IMR-90 (cell line): ENCODE measurements at regions not wholly inside any gene's neighbourhood (a gene's known extent, or its start where the extent isn't known, plus 50 kb on each side); places are given as distances from the start of the nearest gene placed in this dataset.

Experiments used
- ATAC-seq: fragments of 200-7000 bp; cut with Tn5 transposase; 2 replicates; pipeline ENCODE4 v1.9.1; 2020; ENCODE audit warnings: low read depth, mild to moderate bottlenecking, moderate library complexity
- BruUV-seq: library from RNA; stranded (reverse); fragments of 400-500 nt; replicated peaks from 2 replicates; lab custom pipeline; 2021; lab: Mats Ljungman, UMichigan
- CTCF ChIA-PET: fragments of 300-600 bp; formaldehyde crosslinking; extraction: SDS; loops from one replicate; lab custom pipeline; 2021; ENCODE audit warnings: antibody characterized with exemption; lab: Yijun Ruan, JAX
- POLR2A ChIA-PET: fragments of 300-600 bp; sonication (Branson Sonifier 250); formaldehyde crosslinking; loops from one replicate; lab custom pipeline; 2022; ENCODE audit warnings: antibody characterized with exemption; ENCODE audit not compliant: unreplicated experiment; lab: Charles Lee
- DNase-seq: peaks from one replicate; pipeline ENCODE4 v3.0.0; 2013
- H2AFZ ChIP-seq: replicated peaks from 2 replicates; pipeline ENCODE3; 2013; ENCODE audit warnings: low read length, mild to moderate bottlenecking; ENCODE audit not compliant: poor library complexity
- H2AK5ac ChIP-seq: 2 replicates; pipeline ENCODE4 v1.6.1; 2013; ENCODE audit warnings: low read depth, low read length, inconsistent platforms
- H2AK9ac ChIP-seq: replicated peaks from 2 replicates; pipeline ENCODE3; 2013; ENCODE audit warnings: mild to moderate bottlenecking, low read depth, low read length, moderate library complexity; ENCODE audit not compliant: poor library complexity
- H2BK120ac ChIP-seq: 2 replicates; pipeline ENCODE4 v1.6.1; 2013; ENCODE audit warnings: low read depth, low read length, inconsistent platforms
- H2BK15ac ChIP-seq: 3 replicates; pipeline ENCODE4 v1.6.1; 2013; ENCODE audit warnings: low read depth, low read length, inconsistent platforms
- H2BK20ac ChIP-seq: 2 replicates; pipeline ENCODE4 v1.6.1; 2013; ENCODE audit warnings: low read depth, mild to moderate bottlenecking, inconsistent platforms, low read length, moderate library complexity
- H2BK5ac ChIP-seq: 2 replicates; pipeline ENCODE4 v1.6.1; 2013; ENCODE audit warnings: mild to moderate bottlenecking, low read depth, low read length, inconsistent platforms; ENCODE audit not compliant: poor library complexity, severe bottlenecking
- H3K14ac ChIP-seq: replicated peaks from 2 replicates; pipeline ENCODE4 v1.6.1; 2013; ENCODE audit warnings: low read depth, low read length, inconsistent platforms
- H3K18ac ChIP-seq: 2 replicates; pipeline ENCODE4 v1.6.1; 2013; ENCODE audit warnings: low read depth, low read length, control low read depth
- H3K23ac ChIP-seq: 2 replicates; pipeline ENCODE4 v1.6.1; 2013; ENCODE audit warnings: low read depth, low read length, inconsistent platforms
- H3K27ac ChIP-seq: 2 replicates; pipeline ENCODE4 v1.5.1; 2013; ENCODE audit warnings: mild to moderate bottlenecking, control low read depth, low read length; ENCODE audit not compliant: insufficient read depth
- H3K27me3 ChIP-seq: 2 replicates; pipeline ENCODE4 v1.6.1; 2013; ENCODE audit warnings: low read length; ENCODE audit not compliant: control insufficient read depth, insufficient read depth
- H3K36me3 ChIP-seq: 2 replicates; pipeline ENCODE4 v1.6.1; 2013; ENCODE audit warnings: low read length, mixed read lengths; ENCODE audit not compliant: control insufficient read depth, insufficient read depth
- H3K4ac ChIP-seq: 2 replicates; pipeline ENCODE4 v1.6.1; 2013; ENCODE audit warnings: low read depth, low read length, inconsistent platforms
- H3K4me1 ChIP-seq: 2 replicates; pipeline ENCODE4 v1.6.1; 2013; ENCODE audit warnings: low read length, mixed read lengths; ENCODE audit not compliant: control insufficient read depth, insufficient read depth
- H3K4me2 ChIP-seq: 2 replicates; pipeline ENCODE4 v1.6.1; 2013; ENCODE audit warnings: low read depth, mild to moderate bottlenecking, control low read depth, low read length, moderate library complexity
- H3K4me3 ChIP-seq: 2 replicates; pipeline ENCODE4 v1.5.1; 2013; ENCODE audit warnings: low read depth, mild to moderate bottlenecking, control low read depth, low read length, moderate library complexity; ENCODE audit not compliant: insufficient read depth
- H3K56ac ChIP-seq: 2 replicates; pipeline ENCODE4 v1.6.1; 2013; ENCODE audit warnings: low read length, inconsistent platforms; ENCODE audit not compliant: insufficient read depth; ENCODE audit errors: extremely low read depth
- H3K79me1 ChIP-seq, 2 experiments: 2 replicates each; pipeline ENCODE4 v1.6.1; 2013; ENCODE audit warnings: low read length in 2 of 2, inconsistent platforms in 1 of 2, low read depth in 1 of 2
- H3K9ac ChIP-seq: 2 replicates; pipeline ENCODE4 v1.6.1; 2013; ENCODE audit warnings: low read depth, low read length, control low read depth
- H3K9me1 ChIP-seq: 2 replicates; pipeline ENCODE4 v1.6.1; 2013; ENCODE audit warnings: low read length, inconsistent platforms; ENCODE audit not compliant: insufficient read depth
- H3K9me3 ChIP-seq: 2 replicates; pipeline ENCODE4 v1.6.1; 2013; ENCODE audit warnings: low read length; ENCODE audit not compliant: control insufficient read depth, insufficient read depth
- H4K20me1 ChIP-seq: 2 replicates; pipeline ENCODE4 v1.6.1; 2013; ENCODE audit warnings: low read length, inconsistent platforms; ENCODE audit not compliant: insufficient read depth
- H4K5ac ChIP-seq: 2 replicates; pipeline ENCODE4 v1.6.1; 2013; ENCODE audit warnings: mild to moderate bottlenecking, low read depth, low read length, control low read depth
- H4K8ac ChIP-seq, 2 experiments: 2 replicates each; pipeline ENCODE4 v1.6.1; 2013; ENCODE audit warnings: low read depth in 2 of 2, low read length in 2 of 2, control low read depth in 1 of 2, inconsistent platforms in 1 of 2
- H4K91ac ChIP-seq: 2 replicates; pipeline ENCODE4 v1.6.1; 2013; ENCODE audit warnings: low read depth, low read length, inconsistent platforms; ENCODE audit not compliant: insufficient read depth
- BHLHE40 ChIP-seq: fragments of 150-350 bp; IDR thresholded peaks from 2 replicates; pipeline ENCODE4 v1.6.1; 2016; ENCODE audit warnings: mild to moderate bottlenecking, low read depth, low read length
- FOS ChIP-seq: fragments of 150-350 bp; IDR thresholded peaks from 2 replicates; pipeline ENCODE4 v1.6.1; 2016; ENCODE audit warnings: low read depth, low read length
- NFE2L2 ChIP-seq: fragments of 150-350 bp; IDR thresholded peaks from 2 replicates; pipeline ENCODE4 v1.6.1; 2016; ENCODE audit warnings: low read depth, mild to moderate bottlenecking, low read length
- WGBS, 2 experiments: methylation state at CpG; one replicate each; pipeline versions ENCODE4 v1.1.5 to v1.1.7; 2013; ENCODE audit warnings: missing lambda C conversion rate in 2 of 2; ENCODE audit not compliant: insufficient read length in 1 of 2; ENCODE audit errors: extremely low coverage in 2 of 2; 5-methylcytosine and 5-hydroxymethylcytosine counted together
- dilution Hi-C: fragments of 300-500 bp; cut with HindIII; formaldehyde crosslinking; loops from one replicate; pipeline ENCODE4 v1.14.3; 2018; ENCODE audit warnings: low sequenced_read_pairs; ENCODE audit not compliant: unreplicated experiment
- in situ Hi-C: fragments of 300-500 bp; cut with MboI; formaldehyde crosslinking; loops from 3 replicates; pipeline ENCODE4 v1.14.3; 2019; ENCODE audit warnings: low sequenced_read_pairs, inconsistent platforms, mixed read lengths
- intact Hi-C: fragments of 100-400 bp; cut with micrococcal nuclease; formaldehyde crosslinking; loops from 2 replicates; pipeline ENCODE4 v1.10.0; 2022
- TF ChIP-seq, protein P1 (sequence below): conservative IDR thresholded peaks from 2 replicates; pipeline ENCODE4 v1.5.1; 2012; ENCODE audit warnings: mild to moderate bottlenecking, low read depth, low read length, improper control_type of control experiment

DNA sequence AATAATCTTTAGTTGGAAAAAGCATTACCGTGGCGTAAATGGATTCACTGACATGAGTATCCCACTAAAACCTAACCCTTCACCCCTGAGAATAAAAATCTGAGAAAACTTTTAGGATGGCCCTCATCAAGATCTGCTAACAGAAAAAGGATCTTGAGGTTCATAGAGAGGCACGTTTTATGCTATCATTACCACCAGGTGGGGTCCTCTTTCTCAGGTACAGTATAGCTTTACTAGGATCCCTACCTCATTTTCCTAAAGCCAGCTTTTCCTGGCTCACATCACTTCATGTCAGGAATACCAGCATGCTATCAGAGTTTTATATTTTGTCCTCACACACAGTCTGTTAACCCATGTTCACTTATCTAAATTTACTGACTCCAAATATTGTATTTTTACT lies 173.7 kb downstream of the POM121L12 start:
- Histone ChIP-seq H2AFZ (no peak overlapping the region), H4K20me1 (no peaks in the 10 kb centered on the region), H3K23ac (no peak overlapping the region), H2BK15ac (no peak overlapping the region), H3K9me1 (no peaks in the 10 kb centered on the region), H2AK5ac (no peak overlapping the region), H3K4ac (no peak overlapping the region), H3K56ac (no peak overlapping the region), H3K4me2 (no peak overlapping the region), H3K36me3 (no peaks in the 10 kb centered on the region), H3K4me1 (no peaks in the 10 kb centered on the region), H3K9ac (no peak overlapping the region), H2AK9ac (no peak overlapping the region), H3K27me3 (no peaks in the 10 kb centered on the region), H3K4me3 (no peak overlapping the region), H3K27ac (no peak overlapping the region), H2BK5ac (no peak overlapping the region), H3K18ac (no peak overlapping the region), H2BK20ac (no peak overlapping the region), H3K79me1 (no peaks in the 10 kb centered on the region), H4K8ac (no peak overlapping the region), H2BK120ac (no peak overlapping the region), H4K5ac (no peak overlapping the region), H3K14ac (no peak overlapping the region), H3K9me3 (peaks cover 9% of the 10 kb centered on the region), H4K91ac (no peak overlapping the region)
- POLR2A ChIA-PET, result no interaction called here
- TF ChIP-seq, protein P1, sequence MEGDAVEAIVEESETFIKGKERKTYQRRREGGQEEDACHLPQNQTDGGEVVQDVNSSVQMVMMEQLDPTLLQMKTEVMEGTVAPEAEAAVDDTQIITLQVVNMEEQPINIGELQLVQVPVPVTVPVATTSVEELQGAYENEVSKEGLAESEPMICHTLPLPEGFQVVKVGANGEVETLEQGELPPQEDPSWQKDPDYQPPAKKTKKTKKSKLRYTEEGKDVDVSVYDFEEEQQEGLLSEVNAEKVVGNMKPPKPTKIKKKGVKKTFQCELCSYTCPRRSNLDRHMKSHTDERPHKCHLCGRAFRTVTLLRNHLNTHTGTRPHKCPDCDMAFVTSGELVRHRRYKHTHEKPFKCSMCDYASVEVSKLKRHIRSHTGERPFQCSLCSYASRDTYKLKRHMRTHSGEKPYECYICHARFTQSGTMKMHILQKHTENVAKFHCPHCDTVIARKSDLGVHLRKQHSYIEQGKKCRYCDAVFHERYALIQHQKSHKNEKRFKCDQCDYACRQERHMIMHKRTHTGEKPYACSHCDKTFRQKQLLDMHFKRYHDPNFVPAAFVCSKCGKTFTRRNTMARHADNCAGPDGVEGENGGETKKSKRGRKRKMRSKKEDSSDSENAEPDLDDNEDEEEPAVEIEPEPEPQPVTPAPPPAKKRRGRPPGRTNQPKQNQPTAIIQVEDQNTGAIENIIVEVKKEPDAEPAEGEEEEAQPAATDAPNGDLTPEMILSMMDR, result no peak
- TF ChIP-seq BHLHE40 (no peak), FOS (no peak), NFE2L2 (no peak)
- ATAC-seq, result no peak
- in situ Hi-C loops (no loop called here), dilution Hi-C loops (no loop called here), intact Hi-C loops (no loop called here)
- WGBS, 2 experiments, result no CpG with 5 or more reads among the region's 3 CpGs
- no peak for DNase-seq
- BruUV-seq, result no TSS peak
- CTCF ChIA-PET, result no interaction called here
